NCI-H146 treated with DMSO at 0.1 percent for 48 hours (cell line): ENCODE measurements at regions not wholly inside any gene's neighbourhood (a gene's known extent, or its start where the extent isn't known, plus 50 kb on each side); places are given as distances from the start of the nearest gene placed in this dataset.
A peak's percentile ranks its signal among the peaks of the same experiment; 100 is the strongest.

Source experiments
- DNase-seq: peaks from one replicate; lab custom pipeline; 2025; ENCODE audit not compliant: unreplicated experiment; lab: John Stamatoyannopoulos, UW

DNA sequence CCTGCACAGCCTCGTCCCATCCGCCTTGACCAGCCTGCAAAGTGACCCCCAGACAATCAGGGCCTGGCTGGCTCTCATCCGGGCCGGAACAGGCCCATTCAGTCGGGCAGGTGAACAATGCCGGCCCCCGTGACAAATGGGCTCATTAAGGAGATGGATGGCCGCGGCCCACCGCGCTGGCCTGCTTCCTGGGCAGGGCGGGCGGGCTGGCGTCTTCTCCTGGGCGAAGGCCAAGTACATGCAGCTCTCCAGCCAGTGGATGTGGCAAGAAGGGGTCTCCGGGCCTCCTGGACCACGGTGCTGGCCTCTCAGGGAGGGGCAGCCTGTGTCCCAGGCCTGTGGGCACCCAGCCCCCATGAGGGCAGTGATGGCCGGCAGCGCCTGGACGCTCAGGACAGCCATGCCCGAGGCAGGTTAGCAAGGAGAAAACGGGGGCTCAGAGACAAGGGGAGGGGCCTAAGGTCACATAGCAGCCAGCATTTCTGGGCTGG, 1022.8 kb downstream of the BRD1 start:
- DNase-seq: no peak

- no peak for DNase-seq
Observed at GRCh38 chr22:48803948-48804810, 1023.5 kb downstream of the BRD1 start.

DNA sequence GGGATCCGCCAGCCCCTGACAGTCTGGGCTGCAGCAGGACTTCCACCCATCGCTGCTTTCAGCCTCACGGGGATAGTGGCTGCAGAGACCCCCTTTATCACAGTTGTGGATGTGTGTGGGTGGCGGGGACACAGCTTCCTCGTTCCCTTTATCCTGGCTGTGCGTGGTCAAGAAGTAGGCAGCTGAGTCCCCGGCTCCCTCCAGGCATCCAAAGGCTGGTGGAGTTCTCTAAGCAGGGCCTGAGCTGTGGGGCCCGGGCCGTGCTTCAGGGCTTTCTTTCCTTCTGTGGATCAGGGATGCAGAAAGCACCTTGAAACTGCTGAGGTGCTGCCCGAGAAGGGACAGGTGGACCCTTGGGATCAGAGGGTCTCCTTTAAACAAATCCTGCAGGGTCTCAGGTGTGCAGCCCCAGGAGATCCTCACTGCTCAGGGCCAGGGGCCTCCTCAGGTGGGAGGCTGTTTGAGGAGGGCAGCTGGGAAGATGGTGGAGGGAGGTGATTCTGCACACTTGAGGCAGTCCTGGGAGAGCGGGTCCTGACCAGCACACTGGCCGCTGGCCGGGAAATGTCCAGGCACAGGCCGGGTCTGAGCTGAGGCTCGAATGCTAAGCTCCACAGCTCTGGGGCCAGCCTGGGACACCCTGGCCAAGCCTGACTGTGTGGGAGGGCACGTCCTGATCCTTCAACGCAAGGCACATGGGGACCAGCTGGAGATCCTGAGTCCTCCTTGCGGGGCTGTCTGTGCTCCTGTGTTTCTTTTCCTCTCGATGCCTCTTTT, 1024.3 kb downstream of the BRD1 start:
- DNase-seq: no peak

DNA sequence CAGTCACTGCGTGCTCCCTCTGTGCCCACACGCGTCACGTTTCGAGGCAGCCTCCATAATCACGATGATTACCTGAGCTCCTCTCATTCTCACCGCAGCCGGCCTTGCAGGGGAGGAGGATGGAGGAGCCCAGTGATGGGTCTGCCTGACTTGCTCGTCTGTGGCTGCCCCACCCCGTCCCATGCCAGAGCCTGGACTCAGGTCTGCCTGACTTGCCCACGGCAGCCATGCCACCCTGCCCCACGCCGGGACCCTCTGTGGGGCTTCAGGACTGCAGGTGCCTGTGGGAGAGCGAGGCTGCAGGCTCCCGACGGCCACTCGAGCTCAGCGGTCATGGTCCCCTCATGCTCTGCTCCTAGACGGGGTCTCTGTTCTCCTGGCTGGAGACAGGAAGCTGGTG, 1025.1 kb downstream of the BRD1 start:
- no peak for DNase-seq

- no peak for DNase-seq
Observed at GRCh38 chr22:48800886-48801607, 1026.6 kb downstream of the BRD1 start.

- no peak for DNase-seq
Observed at GRCh38 chr22:48800036-48800885, 1027.4 kb downstream of the BRD1 start.

DNA sequence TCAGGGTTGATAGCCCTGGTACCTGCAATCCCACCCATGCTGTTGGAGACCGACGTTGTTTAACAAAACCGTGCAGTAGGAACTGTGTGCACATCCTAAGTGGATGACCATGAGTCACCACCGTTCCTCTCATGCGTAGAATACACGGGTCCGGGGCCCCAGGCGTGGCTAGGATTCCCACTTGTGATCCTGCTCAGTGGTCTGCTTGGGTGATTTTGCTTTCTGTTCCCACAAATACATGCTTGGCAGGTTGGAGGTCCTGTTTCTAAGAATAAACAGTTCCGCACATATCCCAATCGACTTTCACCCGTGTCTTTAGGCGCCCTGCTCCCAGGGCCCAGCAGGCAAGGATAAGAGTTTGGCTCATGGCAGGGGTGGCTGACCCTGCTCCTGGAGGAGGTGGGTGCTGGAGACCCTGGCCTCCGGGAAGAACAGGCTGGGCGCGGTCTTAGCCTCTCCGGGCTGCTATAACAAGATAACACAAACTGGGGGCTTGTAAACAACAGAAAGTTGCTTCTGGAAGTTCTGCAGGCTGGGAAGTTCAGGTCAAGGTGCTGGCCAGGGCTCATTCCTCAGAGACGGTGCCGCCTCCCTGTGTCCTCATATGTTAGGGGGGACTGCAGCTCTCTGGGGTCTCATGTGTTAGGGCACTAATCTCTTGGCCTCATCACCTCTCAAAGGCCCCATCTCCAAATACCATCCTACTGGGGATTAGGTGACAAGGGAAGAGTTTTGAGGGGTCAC, 1028.3 kb downstream of the BRD1 start:
- no peak for DNase-seq

GRCh38 chr22:48798281-48799226, 1029.1 kb downstream of the BRD1 start:
- DNase-seq: no peak

DNA sequence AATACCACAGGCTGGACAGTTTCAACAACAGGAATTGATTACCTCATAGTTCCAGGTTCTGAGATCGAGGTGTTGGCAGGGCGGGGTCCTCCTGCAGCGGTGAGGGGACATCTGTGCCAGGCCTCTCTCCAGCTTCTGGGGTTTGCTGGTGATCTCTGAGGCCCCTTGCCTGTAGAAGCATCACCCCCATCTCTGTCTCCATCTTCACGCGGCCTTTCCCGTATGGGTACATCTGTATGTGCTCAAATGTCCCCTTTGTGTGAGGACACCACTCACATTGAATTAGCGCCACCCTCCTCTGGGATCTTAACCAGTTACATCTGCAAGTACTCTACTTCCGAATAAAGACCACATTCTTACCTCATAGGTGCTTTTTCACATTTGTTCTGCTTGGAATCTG, 1029.9 kb downstream of the BRD1 start:
- no peak for DNase-seq

GRCh38 chr22:48796310-48797015, 1031.2 kb downstream of the BRD1 start:
- DNase-seq: peak; percentile 45

DNA sequence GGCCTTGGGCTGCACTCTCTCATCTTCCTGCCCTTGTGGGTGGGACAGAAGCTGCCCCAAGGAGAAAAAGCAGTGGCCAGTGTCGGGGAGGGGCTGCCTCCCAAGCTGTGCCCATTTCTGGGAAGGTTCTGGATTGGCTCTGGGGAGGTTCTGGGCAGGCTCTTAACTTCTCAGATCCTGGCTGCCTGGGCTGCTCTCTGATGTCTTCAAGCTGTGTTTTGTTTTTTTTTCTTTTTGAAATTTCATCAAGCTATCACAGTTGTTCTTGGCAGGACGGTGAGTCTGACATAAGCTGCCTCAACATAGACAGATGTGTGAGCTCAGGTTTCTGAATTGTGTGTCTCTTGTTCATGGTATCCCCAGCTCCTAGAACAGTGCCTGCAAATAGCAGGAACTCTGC, 1032.0 kb downstream of the BRD1 start:
- DNase-seq: no peak

GRCh38 chr22:48794906-48795305, 1032.8 kb downstream of the BRD1 start:
- DNase-seq: no peak

DNA sequence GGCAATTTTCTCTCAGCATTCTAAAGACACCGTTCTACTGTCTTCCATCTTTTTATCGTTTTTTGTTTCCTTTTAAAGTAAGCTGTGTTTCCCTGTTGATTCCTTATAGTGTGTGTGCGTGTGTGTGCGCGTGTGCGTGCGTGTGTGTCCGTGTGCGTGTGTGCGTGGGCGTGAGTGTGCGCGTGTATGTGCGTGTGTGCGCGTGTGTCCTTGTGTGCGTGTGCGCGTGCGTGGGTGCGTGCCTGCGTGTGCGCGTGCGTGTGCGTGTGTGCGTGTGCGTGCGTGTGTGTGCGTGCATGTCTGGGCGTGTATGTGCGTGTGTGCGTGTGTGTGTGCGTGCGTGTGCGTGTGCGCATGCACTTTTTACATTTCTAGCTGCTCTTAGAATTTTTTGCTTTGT, 1033.7 kb downstream of the BRD1 start:
- DNase-seq: no peak

- no peak for DNase-seq
Observed at GRCh38 chr22:48786679-48786996, 1041.0 kb downstream of the BRD1 start.

DNA sequence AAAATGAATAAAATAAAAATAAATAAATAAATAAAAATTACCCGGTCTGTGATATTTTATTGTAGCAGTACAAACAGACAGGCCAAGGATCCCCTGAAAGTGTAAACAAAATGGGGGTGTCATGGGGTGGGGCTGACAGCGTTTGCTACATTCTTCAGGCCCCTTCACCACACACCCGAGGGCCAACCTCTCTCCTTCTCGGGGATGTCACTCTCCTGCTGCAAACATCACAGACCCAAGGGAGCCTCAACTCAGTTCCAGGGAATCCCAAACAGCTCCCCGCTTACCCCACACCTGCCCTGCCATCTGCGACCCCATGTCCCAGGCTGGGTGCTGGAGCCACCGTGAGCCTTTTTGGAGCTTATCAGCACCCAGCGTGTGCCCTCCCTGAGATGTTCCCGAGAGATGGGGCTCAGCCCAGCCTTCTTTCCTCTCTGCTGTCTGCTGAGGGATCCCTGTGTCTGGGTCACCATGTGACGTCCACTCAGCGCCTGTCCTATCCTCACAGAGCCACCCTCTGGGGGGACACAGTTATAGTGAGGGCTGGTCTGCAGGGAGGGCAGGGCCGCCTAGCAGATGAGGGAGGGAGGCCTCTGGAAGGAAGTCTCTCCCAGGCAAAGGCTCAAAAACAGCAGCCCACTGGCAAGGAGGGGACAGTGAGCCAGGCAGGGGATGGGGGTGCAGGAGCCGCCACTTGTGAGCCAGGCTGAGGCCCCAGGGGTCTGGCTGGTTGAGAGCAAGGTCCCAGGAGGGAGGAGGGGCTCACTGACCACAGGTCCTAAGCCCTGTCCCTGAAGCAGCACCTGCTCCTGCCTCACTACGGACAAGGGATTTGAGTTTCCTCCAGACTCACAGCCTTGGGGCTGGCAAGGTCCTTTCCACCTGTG, 1041.6 kb downstream of the BRD1 start:
- no peak for DNase-seq

- no peak for DNase-seq
Observed at GRCh38 chr22:48784701-48785503, 1042.8 kb downstream of the BRD1 start.
